ENCODE measurements at regions not wholly inside any gene's neighbourhood (a gene's known extent, or its start where the extent isn't known, plus 50 kb on each side); places are given as distances from the start of the nearest gene placed in this dataset.

DNA sequence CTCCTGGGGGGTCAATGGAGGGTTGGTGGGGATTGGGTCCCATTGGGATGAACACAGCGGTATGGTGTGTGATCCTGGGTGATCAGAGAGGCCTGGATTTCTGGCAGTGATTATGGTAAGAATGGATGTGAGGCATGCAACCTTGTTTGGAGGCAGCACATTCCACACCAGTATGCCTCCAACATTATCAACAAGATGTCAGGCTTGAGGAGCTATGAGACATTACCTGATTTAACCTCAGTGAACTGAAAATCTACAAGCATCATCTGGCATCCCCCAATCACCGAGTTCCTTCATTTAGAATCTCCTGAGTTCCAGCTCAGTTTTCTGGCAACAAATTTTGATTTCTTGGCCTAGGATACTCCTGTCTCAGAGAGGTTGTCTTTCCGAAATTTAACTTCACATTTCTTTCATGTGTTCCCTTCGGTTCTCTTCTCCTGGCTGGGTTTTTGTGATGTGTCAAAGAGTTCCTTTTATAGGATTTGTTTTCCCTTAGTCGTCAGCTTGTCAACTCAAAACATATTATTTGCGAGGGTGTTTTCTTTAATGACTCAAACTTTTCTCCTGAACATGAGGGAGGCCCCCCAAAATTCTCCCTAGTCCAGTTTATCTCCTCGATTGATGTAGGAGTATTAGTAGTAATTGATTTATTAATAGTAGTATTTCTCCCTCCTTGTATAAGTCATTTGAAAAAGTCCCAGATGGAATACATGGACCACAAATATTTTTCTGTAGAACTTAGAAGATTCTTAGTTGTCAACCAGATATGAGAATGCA, 56.0 kb upstream of the FLT1 start:
- H3K4me3 ChIP-seq (ENCODE audit: low read depth, low read length), result no peak overlapping the region
- no peak for DNase-seq (ENCODE audit: low read depth)

DNA sequence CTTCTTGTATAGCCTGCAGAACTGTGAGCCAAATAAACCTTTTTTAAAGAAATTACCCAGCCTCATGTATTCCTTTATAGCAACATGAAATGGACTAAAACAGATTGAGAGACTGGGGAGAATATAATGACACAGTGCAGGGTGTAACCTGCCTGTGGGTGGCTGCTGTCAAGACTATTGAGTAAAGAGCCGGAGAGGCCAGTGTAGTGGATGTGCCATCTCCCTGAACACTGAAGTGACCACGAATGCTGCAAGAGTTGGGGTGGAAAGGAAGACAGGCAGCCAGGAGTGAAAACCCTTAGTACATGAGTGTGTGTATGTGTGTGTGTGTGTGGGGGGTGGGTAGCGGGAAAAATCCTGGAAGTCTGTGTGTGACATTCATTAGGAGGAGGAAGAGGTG, 55.2 kb upstream of the FLT1 start:
- no peak for DNase-seq (ENCODE audit: low read depth)
- no peak overlapping the region for H3K4me3 ChIP-seq (ENCODE audit: low read depth, low read length)

DNA sequence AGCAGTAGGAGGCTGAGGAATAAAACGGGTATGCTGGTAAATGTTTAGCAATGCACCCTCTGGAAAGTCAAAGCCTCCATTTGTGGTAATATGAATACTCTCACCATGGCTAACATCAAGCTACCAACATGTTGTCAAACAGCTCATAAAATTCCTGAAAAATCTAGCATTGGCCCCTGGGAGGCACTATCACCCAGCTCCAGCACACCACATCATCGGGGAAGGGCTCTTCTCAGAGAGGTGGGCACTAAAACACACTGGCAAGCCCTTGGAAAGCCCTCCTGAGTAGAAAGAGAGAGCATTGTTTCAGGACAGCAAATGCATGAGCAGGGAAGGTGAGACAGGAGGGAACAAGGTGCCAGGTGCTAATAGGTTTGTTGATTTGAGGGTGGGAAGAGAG, 53.9 kb upstream of the FLT1 start:
- no peak for DNase-seq (ENCODE audit: low read depth)
- no peak overlapping the region for H3K4me3 ChIP-seq (ENCODE audit: low read depth, low read length)

DNA sequence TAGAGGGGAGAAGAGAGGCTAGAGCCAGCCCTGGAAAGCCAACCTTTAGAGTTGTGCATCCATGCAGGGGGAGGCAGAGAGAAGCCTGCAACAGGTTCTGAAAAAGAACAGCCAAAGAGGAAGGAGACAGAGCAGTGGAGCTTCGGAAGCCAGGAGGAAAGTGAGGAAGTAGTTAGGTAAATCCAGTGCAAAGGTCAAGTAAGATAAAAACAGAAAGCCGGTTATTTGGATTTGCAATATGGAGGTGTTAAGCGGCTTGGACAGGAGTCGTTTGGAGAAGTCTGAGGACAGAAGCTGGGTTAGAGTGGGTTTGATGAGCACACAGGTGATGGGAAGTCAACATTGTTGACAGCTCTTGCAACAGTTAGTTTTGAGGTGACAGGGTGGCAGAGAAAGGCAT, 53.5 kb upstream of the FLT1 start:
- no peak for DNase-seq (ENCODE audit: low read depth)

DNA sequence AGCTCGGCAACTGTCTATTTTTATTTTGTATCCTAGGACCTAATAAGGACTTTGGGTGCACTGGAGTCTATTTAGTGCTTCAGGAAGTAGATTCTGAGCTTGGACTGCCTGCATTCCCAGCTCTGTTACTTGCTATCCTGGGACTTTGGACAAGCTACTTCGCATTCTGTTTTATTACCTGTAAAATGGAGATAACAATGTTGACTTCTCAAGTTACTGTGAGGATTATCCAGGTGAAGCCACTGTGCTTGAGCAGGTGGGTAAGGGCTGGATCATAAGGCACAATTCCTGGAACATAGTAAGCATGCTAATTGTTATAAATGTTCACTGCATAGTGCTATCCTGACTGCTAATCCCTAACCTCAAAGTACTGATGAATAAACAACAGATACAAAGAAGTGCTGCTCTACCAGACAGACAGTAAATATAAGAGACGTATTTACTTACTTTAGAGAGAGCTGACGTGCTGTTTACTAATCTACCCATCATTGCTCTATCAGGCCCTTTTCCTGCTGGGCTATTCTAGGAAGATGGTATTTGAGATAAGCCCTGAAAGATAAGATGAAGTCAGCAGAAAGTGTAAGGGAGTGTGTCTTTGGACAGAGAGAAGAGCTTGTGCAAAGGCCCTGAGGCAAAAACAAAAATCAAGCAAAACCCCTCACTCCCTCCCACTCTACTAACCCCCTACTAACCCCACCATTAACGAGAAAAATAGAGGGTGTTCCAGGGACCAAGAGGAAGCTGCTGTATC, 50.8 kb upstream of the FLT1 start:
- no peak overlapping the region for H3K4me3 ChIP-seq (ENCODE audit: low read depth, low read length)
- DNase-seq (ENCODE audit: low read depth), result no peak

More for the DNA sequence above, 53.5 kb upstream of the FLT1 start:
- H3K4me3 ChIP-seq (ENCODE audit: low read depth, low read length), result no peak overlapping the region

Data from skeletal muscle cell (primary cell).